ENCODE measurements at regions not wholly inside any gene's neighbourhood (a gene's known extent, or its start where the extent isn't known, plus 50 kb on each side); places are given as distances from the start of the nearest gene placed in this dataset.

- H3K27me3 ChIP-seq: peaks cover 0 to 2% (median 0%) of the 10 kb centered on the region in 4 donors
- H3K4me1 ChIP-seq: no peaks in the 10 kb centered on the region
- H3K4me3 ChIP-seq: no peak overlapping the region
- intact Hi-C loops (cut with DNase I): no loop called here
- H3K36me3 ChIP-seq: no peaks in the 10 kb centered on the region
- no peak for TF ChIP-seq POLR2AphosphoS5 (IDR thresholded peaks at IDR 0.05)
- no peak for TF ChIP-seq CTCF (IDR thresholded peaks at IDR 0.05)
- TF ChIP-seq POLR2A (IDR thresholded peaks at IDR 0.05; ENCODE audit: low read depth): no peak
- TF ChIP-seq EP300 (IDR thresholded peaks at IDR 0.05): no peak
- no peaks in the 10 kb centered on the region for H3K9me3 ChIP-seq
- no peak overlapping the region for H3K27ac ChIP-seq (replicated peaks in 1 of 4)
- whole genome bisulfite sequencing: 84% methylated on average over 3 of the region's 3 CpGs
- no peak for DNase-seq (ENCODE audit: extremely low spot score)
These were observed 267.5 kb downstream of the ACTL7B start for GRCh38 chr9:108588246-108588645.

- Histone ChIP-seq H3K4me1 (no peaks in the 10 kb centered on the region), H3K4me3 (no peak overlapping the region), H3K27me3 (peaks cover 0 to 3% (median 0%) of the 10 kb centered on the region in 4 donors), H3K9me3 (no peaks in the 10 kb centered on the region), H3K27ac (replicated peaks in 1 of 4) (no peak overlapping the region), H3K36me3 (no peaks in the 10 kb centered on the region)
- TF ChIP-seq CTCF (IDR thresholded peaks at IDR 0.05) (no peak), POLR2AphosphoS5 (IDR thresholded peaks at IDR 0.05) (no peak), EP300 (IDR thresholded peaks at IDR 0.05) (no peak), POLR2A (IDR thresholded peaks at IDR 0.05; ENCODE audit: low read depth) (no peak)
- 79% methylated on average over 1 of the region's 1 CpG for WGBS
- intact Hi-C loops (cut with DNase I): no loop called here
- no peak for DNase-seq (ENCODE audit: extremely low spot score)
These were observed 269.2 kb downstream of the ACTL7B start for GRCh38 chr9:108586471-108587139.

- no peaks in the 10 kb centered on the region for H3K36me3 ChIP-seq
These were observed 270.9 kb downstream of the ACTL7B start for GRCh38 chr9:108584860-108585259.

GRCh38 chr9:108582726-108583125 is 273.1 kb downstream of the ACTL7B start:
- no peak for TF ChIP-seq POLR2A (IDR thresholded peaks at IDR 0.05; ENCODE audit: low read depth)
- Histone ChIP-seq H3K4me1 (no peaks in the 10 kb centered on the region), H3K36me3 (no peaks in the 10 kb centered on the region), H3K27ac (replicated peaks in 1 of 4) (no peak overlapping the region), H3K9me3 (no peaks in the 10 kb centered on the region), H3K4me3 (no peak overlapping the region), H3K27me3 (peaks cover 0 to 3% (median 0%) of the 10 kb centered on the region in 4 donors)
- intact Hi-C loops (cut with DNase I): no loop called here
- WGBS: 70% methylated on average over 5 of the region's 5 CpGs
- DNase-seq (ENCODE audit: extremely low spot score): no peak

More at GRCh38 chr9:108584860-108585259, 270.9 kb downstream of the ACTL7B start:
- DNase-seq (ENCODE audit: extremely low spot score): no peak
- H3K4me1 ChIP-seq: no peaks in the 10 kb centered on the region
- intact Hi-C loops (cut with DNase I): no loop called here
- H3K27me3 ChIP-seq: peaks cover 0 to 3% (median 0%) of the 10 kb centered on the region in 4 donors
- no peak overlapping the region for H3K4me3 ChIP-seq
- 85% methylated on average over 2 of the region's 2 CpGs for WGBS
- no peak overlapping the region for H3K27ac ChIP-seq (replicated peaks in 1 of 4)
- no peak for TF ChIP-seq POLR2AphosphoS5 (IDR thresholded peaks at IDR 0.05)
- no peak for TF ChIP-seq CTCF (IDR thresholded peaks at IDR 0.05)
- TF ChIP-seq POLR2A (IDR thresholded peaks at IDR 0.05; ENCODE audit: low read depth): no peak
- TF ChIP-seq EP300 (IDR thresholded peaks at IDR 0.05): no peak
- H3K9me3 ChIP-seq: no peaks in the 10 kb centered on the region

- H3K4me3 ChIP-seq: no peak overlapping the region
- no peak for DNase-seq (ENCODE audit: extremely low spot score)
- H3K27ac ChIP-seq (replicated peaks in 1 of 4): no peak overlapping the region
- 89% methylated on average over 6 of the region's 6 CpGs for WGBS
- TF ChIP-seq EP300 (IDR thresholded peaks at IDR 0.05) (no peak), POLR2AphosphoS5 (IDR thresholded peaks at IDR 0.05) (no peak), POLR2A (IDR thresholded peaks at IDR 0.05; ENCODE audit: low read depth) (no peak)
- H3K27me3 ChIP-seq: peaks cover 0 to 3% (median 0%) of the 10 kb centered on the region in 4 donors
- intact Hi-C loops (cut with DNase I): no loop called here
- H3K4me1 ChIP-seq: no peaks in the 10 kb centered on the region
- no peaks in the 10 kb centered on the region for H3K36me3 ChIP-seq
- no peaks in the 10 kb centered on the region for H3K9me3 ChIP-seq
These were observed 275.9 kb downstream of the ACTL7B start for GRCh38 chr9:108579757-108580439.
